Natural killer cell (primary cell): ENCODE measurements at regions not wholly inside any gene's neighbourhood (a gene's known extent, or its start where the extent isn't known, plus 50 kb on each side); places are given as distances from the start of the nearest gene placed in this dataset.

Experiments
- ATAC-seq, 3 donors: fragments of 150-1000 bp in 2 of 3; fragments of 200-7000 bp in 1 of 3; cut with Tn5 transposase; 1 replicate in 1 of 3; 2 replicates in 2 of 3; pipeline ENCODE4 v1.10.0; 2021; ENCODE audit warnings: mild to moderate bottlenecking in 2 of 3, moderate library complexity in 2 of 3
- DNase-seq, 2 donors: peaks; one replicate each; pipeline versions ENCODE4 v3.0.0 to v3.0.0-alpha.2; 2013 to 2021; ENCODE audit warnings: mixed read lengths in 1 of 2
- H3K27ac ChIP-seq: one replicate; pipeline ENCODE4 v1.5.1; 2013; ENCODE audit warnings: mild to moderate bottlenecking, low read length
- H3K27me3 ChIP-seq: one replicate; pipeline ENCODE4 v1.6.1; 2013; ENCODE audit warnings: low read length; ENCODE audit not compliant: control insufficient read depth, insufficient read depth
- H3K36me3 ChIP-seq: one replicate; pipeline ENCODE4 v1.6.1; 2013; ENCODE audit warnings: low read length; ENCODE audit not compliant: control insufficient read depth, insufficient read depth
- H3K4me1 ChIP-seq: one replicate; pipeline ENCODE4 v1.6.1; 2013; ENCODE audit warnings: low read length; ENCODE audit not compliant: control insufficient read depth, insufficient read depth
- H3K4me3 ChIP-seq: one replicate; pipeline ENCODE4 v1.5.1; 2013; ENCODE audit warnings: low read length
- H3K9me3 ChIP-seq: one replicate; pipeline ENCODE4 v1.6.1; 2013; ENCODE audit warnings: low read length; ENCODE audit not compliant: control insufficient read depth, insufficient read depth
- H3K27ac Mint-ChIP-seq, 2 donors: one replicate each; pipeline ENCODE4 v1.8.0; 2022; ENCODE audit warnings: mild to moderate bottlenecking in 2 of 2, mixed read lengths in 2 of 2, moderate library complexity in 1 of 2
- H3K27me3 Mint-ChIP-seq, 2 donors: one replicate each; pipeline ENCODE4 v1.8.0; 2022; ENCODE audit warnings: low read depth in 2 of 2, mixed read lengths in 2 of 2
- H3K36me3 Mint-ChIP-seq: one replicate; pipeline ENCODE4 v1.8.0; 2022; ENCODE audit warnings: mixed read lengths
- H3K4me1 Mint-ChIP-seq, 2 donors: one replicate each; pipeline ENCODE4 v1.8.0; 2022; ENCODE audit warnings: mixed read lengths in 2 of 2
- H3K4me3 Mint-ChIP-seq: one replicate; pipeline ENCODE4 v1.8.0; 2022; ENCODE audit warnings: mild to moderate bottlenecking, moderate library complexity, mixed read lengths
- H3K9me3 Mint-ChIP-seq, 2 donors: one replicate each; pipeline ENCODE4 v1.8.0; 2022; ENCODE audit warnings: mixed read lengths in 2 of 2
- WGBS: methylation state at CpG from one replicate; pipeline ENCODE4 v1.1.7; 2013; ENCODE audit warnings: missing lambda C conversion rate; ENCODE audit not compliant: insufficient coverage; 5-methylcytosine and 5-hydroxymethylcytosine counted together
- intact Hi-C: fragments of 100-400 bp; cut with micrococcal nuclease; formaldehyde crosslinking; loops from one replicate; pipeline ENCODE4 v1.14.2; 2022
- TF ChIP-seq, protein P1 (sequence below): fragments of 200-600 bp; IDR thresholded peaks from one replicate; pipeline ENCODE4 v1.8.0; 2022; ENCODE audit warnings: antibody characterized with exemption

DNA sequence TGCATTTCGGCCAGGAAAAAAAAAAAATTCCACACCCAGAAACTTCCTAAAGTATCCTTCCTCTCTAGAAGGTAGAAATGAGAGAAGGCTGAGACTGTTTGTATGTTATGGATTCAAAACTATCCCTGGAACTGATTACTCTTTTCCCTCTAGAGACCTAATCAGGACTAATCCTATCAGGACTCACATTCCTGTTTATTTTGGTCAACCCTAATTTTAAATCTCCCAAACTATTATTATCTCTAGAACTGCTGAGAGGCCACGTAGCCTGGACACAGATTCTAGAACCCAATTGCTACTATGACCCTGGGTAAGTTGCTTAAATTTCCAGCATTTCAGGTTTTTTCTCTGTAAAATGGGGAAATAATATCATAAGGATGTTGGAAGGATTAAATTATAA is 346.8 kb upstream of the MEOX2 start:
- DNase-seq (no peak), ATAC-seq (no peak)
- no peaks in the 10 kb centered on the region for H3K36me3 Mint-ChIP-seq
- Histone ChIP-seq H3K27ac (no peak overlapping the region), H3K4me3 (no peak overlapping the region), H3K4me1 (no peaks in the 10 kb centered on the region), H3K27me3 (no peaks in the 10 kb centered on the region), H3K9me3 (no peaks in the 10 kb centered on the region), H3K36me3 (no peaks in the 10 kb centered on the region)
- H3K4me1 Mint-ChIP-seq = no peaks in the 10 kb centered on the region
- no peak overlapping the region for H3K27ac Mint-ChIP-seq
- H3K4me3 Mint-ChIP-seq = no peak overlapping the region
- H3K27me3 Mint-ChIP-seq = no peaks in the 10 kb centered on the region
- intact Hi-C loops = no loop called here
- TF ChIP-seq, protein P1, sequence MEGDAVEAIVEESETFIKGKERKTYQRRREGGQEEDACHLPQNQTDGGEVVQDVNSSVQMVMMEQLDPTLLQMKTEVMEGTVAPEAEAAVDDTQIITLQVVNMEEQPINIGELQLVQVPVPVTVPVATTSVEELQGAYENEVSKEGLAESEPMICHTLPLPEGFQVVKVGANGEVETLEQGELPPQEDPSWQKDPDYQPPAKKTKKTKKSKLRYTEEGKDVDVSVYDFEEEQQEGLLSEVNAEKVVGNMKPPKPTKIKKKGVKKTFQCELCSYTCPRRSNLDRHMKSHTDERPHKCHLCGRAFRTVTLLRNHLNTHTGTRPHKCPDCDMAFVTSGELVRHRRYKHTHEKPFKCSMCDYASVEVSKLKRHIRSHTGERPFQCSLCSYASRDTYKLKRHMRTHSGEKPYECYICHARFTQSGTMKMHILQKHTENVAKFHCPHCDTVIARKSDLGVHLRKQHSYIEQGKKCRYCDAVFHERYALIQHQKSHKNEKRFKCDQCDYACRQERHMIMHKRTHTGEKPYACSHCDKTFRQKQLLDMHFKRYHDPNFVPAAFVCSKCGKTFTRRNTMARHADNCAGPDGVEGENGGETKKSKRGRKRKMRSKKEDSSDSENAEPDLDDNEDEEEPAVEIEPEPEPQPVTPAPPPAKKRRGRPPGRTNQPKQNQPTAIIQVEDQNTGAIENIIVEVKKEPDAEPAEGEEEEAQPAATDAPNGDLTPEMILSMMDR = no peak
- H3K9me3 Mint-ChIP-seq = peaks cover 3 to 12% of the 10 kb centered on the region in 2 donors
- WGBS = 83% methylated on average over 1 of the region's 2 CpGs

DNA sequence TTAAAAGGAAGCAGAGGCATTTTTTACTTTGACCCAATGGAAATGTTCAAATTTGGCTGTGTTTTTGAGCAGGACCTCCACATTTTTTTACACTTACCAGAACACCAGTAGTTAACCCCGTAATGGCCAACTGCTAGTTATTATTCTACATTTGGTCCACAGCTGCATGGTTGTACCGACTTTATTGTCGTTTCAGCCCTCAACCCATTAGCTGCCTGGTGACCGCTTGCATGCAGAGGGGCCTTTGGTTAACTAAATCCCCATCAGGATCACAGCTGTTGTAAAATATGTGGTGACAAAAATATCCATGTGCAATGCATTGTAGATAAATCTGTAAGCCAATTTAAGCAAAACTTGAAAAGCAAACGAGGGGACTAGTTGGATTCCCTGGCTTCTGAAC is 342.2 kb upstream of the MEOX2 start:
- no peaks in the 10 kb centered on the region for H3K4me1 ChIP-seq
- DNase-seq = no peak

DNA sequence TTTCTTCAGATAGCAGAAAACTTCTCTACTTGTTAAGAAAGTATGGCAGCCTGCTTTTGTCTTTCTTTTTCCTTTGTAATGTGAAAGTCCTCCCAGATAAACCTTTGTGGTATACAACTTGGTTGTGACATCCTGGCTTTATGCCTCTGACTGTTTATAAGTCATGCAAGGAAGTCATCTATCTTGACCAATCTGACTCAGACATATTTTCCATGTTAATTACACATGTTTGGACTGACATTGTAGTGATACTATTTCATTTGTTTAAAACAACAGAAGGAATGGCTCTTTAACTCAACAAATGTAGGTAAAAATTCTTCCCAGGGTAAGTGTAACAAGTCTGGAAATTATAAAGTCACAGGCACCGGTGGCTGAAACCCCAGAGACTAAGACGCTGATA is 341.6 kb upstream of the MEOX2 start:
- DNase-seq (no peak), ATAC-seq (no peak)
- no peaks in the 10 kb centered on the region for H3K36me3 Mint-ChIP-seq
- no peak overlapping the region for H3K4me3 Mint-ChIP-seq
- no peaks in the 10 kb centered on the region for H3K36me3 ChIP-seq
- H3K27me3 Mint-ChIP-seq = no peaks in the 10 kb centered on the region
- H3K9me3 Mint-ChIP-seq = peaks cover 0 to 5% of the 10 kb centered on the region in 2 donors
- no peak overlapping the region for H3K27ac Mint-ChIP-seq
- WGBS = 100% methylated on average over 1 of the region's 2 CpGs
- H3K4me3 ChIP-seq = no peak overlapping the region
- H3K27ac ChIP-seq = no peak overlapping the region
- no peaks in the 10 kb centered on the region for H3K27me3 ChIP-seq
- H3K9me3 ChIP-seq = no peaks in the 10 kb centered on the region
- H3K4me1 Mint-ChIP-seq = no peaks in the 10 kb centered on the region
- H3K4me1 ChIP-seq = no peaks in the 10 kb centered on the region
- TF ChIP-seq, protein P1 = no peak
- intact Hi-C loops = no loop called here

More for the DNA sequence above, 342.2 kb upstream of the MEOX2 start:
- no peaks in the 10 kb centered on the region for H3K36me3 ChIP-seq
- H3K9me3 Mint-ChIP-seq = peaks cover 0 to 5% of the 10 kb centered on the region in 2 donors
- no peaks in the 10 kb centered on the region for H3K27me3 Mint-ChIP-seq
- no peak overlapping the region for H3K27ac ChIP-seq
- H3K4me3 ChIP-seq = no peak overlapping the region
- no peaks in the 10 kb centered on the region for H3K27me3 ChIP-seq
- no peak overlapping the region for H3K27ac Mint-ChIP-seq
- intact Hi-C loops = no loop called here
- H3K9me3 ChIP-seq = no peaks in the 10 kb centered on the region
- no peaks in the 10 kb centered on the region for H3K36me3 Mint-ChIP-seq
- H3K4me3 Mint-ChIP-seq = no peak overlapping the region
- TF ChIP-seq, protein P1 = no peak
- H3K4me1 Mint-ChIP-seq = no peaks in the 10 kb centered on the region
- WGBS = 78% methylated on average over 5 of the region's 5 CpGs
- no peak for ATAC-seq

DNA sequence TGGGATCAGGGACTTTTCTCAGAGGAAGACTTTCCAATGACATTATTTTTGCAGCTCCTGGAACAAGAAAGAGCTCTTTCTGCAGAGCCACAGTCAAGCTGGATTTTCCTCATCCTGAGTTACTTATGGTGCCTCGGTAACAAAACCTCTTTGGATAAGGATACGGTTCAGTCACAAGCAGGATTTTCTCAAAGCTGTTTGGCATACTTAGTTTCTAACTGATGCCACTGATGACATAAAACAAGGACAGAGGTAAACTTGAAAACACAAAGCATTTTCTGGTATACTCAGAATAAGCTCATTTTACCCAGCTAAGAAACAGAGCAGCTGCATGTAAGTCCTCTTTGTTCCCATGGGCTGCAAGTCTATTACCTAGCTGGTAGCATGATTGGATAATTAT is 340.9 kb upstream of the MEOX2 start:
- Histone ChIP-seq H3K27me3 (no peaks in the 10 kb centered on the region), H3K4me3 (no peak overlapping the region), H3K27ac (no peak overlapping the region), H3K4me1 (no peaks in the 10 kb centered on the region), H3K36me3 (no peaks in the 10 kb centered on the region), H3K9me3 (no peaks in the 10 kb centered on the region)
- no peak for ATAC-seq
- TF ChIP-seq, protein P1 = no peak
- 92% methylated on average over 2 of the region's 2 CpGs for WGBS
- H3K4me1 Mint-ChIP-seq = no peaks in the 10 kb centered on the region
- peaks cover 0 to 5% of the 10 kb centered on the region in 2 donors for H3K9me3 Mint-ChIP-seq
- H3K27ac Mint-ChIP-seq = no peak overlapping the region
- no peaks in the 10 kb centered on the region for H3K36me3 Mint-ChIP-seq
- no peak overlapping the region for H3K4me3 Mint-ChIP-seq
- intact Hi-C loops = no loop called here
- H3K27me3 Mint-ChIP-seq = no peaks in the 10 kb centered on the region
- no peak for DNase-seq
